H54 (cell line): ENCODE measurements at regions not wholly inside any gene's neighbourhood (a gene's known extent, or its start where the extent isn't known, plus 50 kb on each side); places are given as distances from the start of the nearest gene placed in this dataset.
"Not testable (repeated sequence)": the region's sequence is repeated elsewhere in the genome, so short reads cannot be mapped to it uniquely, and the experiment has no call there.

Experiments used
- DNase-seq: peaks from one replicate; pipeline ENCODE4 v3.0.0; 2011; ENCODE audit warnings: low spot score, mixed read lengths; ENCODE audit not compliant: insufficient read length
- FAIRE-seq: peaks from 3 replicates; lab custom pipeline; 2011; peaks lifted over from hg19 to GRCh38; lab: Jason Lieb, UNC
- POLR2A ChIP-seq: IDR thresholded peaks from 2 replicates; pipeline ENCODE4 v1.6.1; 2011; ENCODE audit warnings: low read depth, mild to moderate bottlenecking, low read length

- no peak for DNase-seq
- FAIRE-seq: no peak
- TF ChIP-seq POLR2A: no peak
Measured at GRCh38 chr14:104230946-104231345, 92.6 kb downstream of the KIF26A start.

- DNase-seq: no peak
- no peak for FAIRE-seq
Measured at GRCh38 chr14:104232070-104232484, 93.7 kb downstream of the KIF26A start.

GRCh38 chr14:104234007-104234786 lies 95.8 kb downstream of the KIF26A start:
- not testable (repeated sequence) for DNase-seq, FAIRE-seq

More at GRCh38 chr14:104232070-104232484, 93.7 kb downstream of the KIF26A start:
- TF ChIP-seq POLR2A: no peak

GRCh38 chr14:104235686-104236085 lies 97.3 kb downstream of the KIF26A start:
- FAIRE-seq: no peak
- TF ChIP-seq POLR2A: no peak
- no peak for DNase-seq

GRCh38 chr14:104237651-104238423 lies 99.5 kb downstream of the KIF26A start:
- DNase-seq (no peak), FAIRE-seq (no peak)
- TF ChIP-seq POLR2A: no peak

- no peak for FAIRE-seq
- TF ChIP-seq POLR2A: no peak
- no peak for DNase-seq
Measured at GRCh38 chr14:104238424-104239184, 100.2 kb downstream of the KIF26A start.

GRCh38 chr14:104239185-104239775 lies 100.9 kb downstream of the KIF26A start:
- FAIRE-seq (no peak), DNase-seq (no peak)
- TF ChIP-seq POLR2A: no peak

- no peak for DNase-seq
- no peak for FAIRE-seq
- no peak for TF ChIP-seq POLR2A
Measured at GRCh38 chr14:104239861-104240301, 101.5 kb downstream of the KIF26A start.

- DNase-seq: no peak
- FAIRE-seq: no peak
- no peak for TF ChIP-seq POLR2A
Measured at GRCh38 chr14:104240434-104241157, 102.2 kb downstream of the KIF26A start.

GRCh38 chr14:104243200-104243599 lies 104.8 kb downstream of the KIF26A start:
- FAIRE-seq (no peak), DNase-seq (no peak)
- TF ChIP-seq POLR2A: no peak

GRCh38 chr14:104244221-104245011 lies 106.0 kb downstream of the KIF26A start:
- no peak for FAIRE-seq
- no peak for DNase-seq
- no peak for TF ChIP-seq POLR2A

GRCh38 chr14:104245075-104245474 lies 106.7 kb downstream of the KIF26A start:
- FAIRE-seq: no peak
- no peak for TF ChIP-seq POLR2A
- no peak for DNase-seq

- no peak for TF ChIP-seq POLR2A
- DNase-seq: no peak
- FAIRE-seq: no peak
Measured at GRCh38 chr14:104245723-104246122, 107.3 kb downstream of the KIF26A start.
